ENCODE measurements at regions not wholly inside any gene's neighbourhood (a gene's known extent, or its start where the extent isn't known, plus 50 kb on each side); places are given as distances from the start of the nearest gene placed in this dataset.

GRCh38 chr3:137246491-137246890, 288.7 kb downstream of the IL20RB start:
- ATAC-seq = no peak
- Histone ChIP-seq H3K27ac (no peak overlapping the region), H3K9me3 (peaks cover 0 to 16% of the 10 kb centered on the region in 2 donors), H3K36me3 (no peaks in the 10 kb centered on the region), H3K27me3 (no peaks in the 10 kb centered on the region), H3K4me3 (no peak overlapping the region), H3K4me1 (no peaks in the 10 kb centered on the region)
- intact Hi-C loops (cut with DNase I) = no loop called here
- DNase-seq = no peak
- TF ChIP-seq CTCF (IDR thresholded peaks at IDR 0.05) = no peak

GRCh38 chr3:137249311-137249940, 291.6 kb downstream of the IL20RB start:
- Histone ChIP-seq H3K4me1 (no peaks in the 10 kb centered on the region), H3K4me3 (no peak overlapping the region), H3K27me3 (no peaks in the 10 kb centered on the region), H3K36me3 (no peaks in the 10 kb centered on the region), H3K27ac (no peak overlapping the region), H3K9me3 (peaks cover 0 to 30% of the 10 kb centered on the region in 2 donors)
- intact Hi-C loops (cut with DNase I) = no loop called here
- no peak for ATAC-seq
- no peak for TF ChIP-seq CTCF (IDR thresholded peaks at IDR 0.05)
- DNase-seq = no peak

GRCh38 chr3:137259089-137259488, 301.3 kb downstream of the IL20RB start:
- no peak overlapping the region for H3K4me3 ChIP-seq
- no peaks in the 10 kb centered on the region for H3K36me3 ChIP-seq
- H3K4me1 ChIP-seq = no peaks in the 10 kb centered on the region
- intact Hi-C loops (cut with DNase I) = no loop called here
- no peaks in the 10 kb centered on the region for H3K27me3 ChIP-seq
- DNase-seq (no peak), ATAC-seq (no peak)
- peaks cover 0 to 5% of the 10 kb centered on the region in 2 donors for H3K9me3 ChIP-seq
- H3K27ac ChIP-seq = no peak overlapping the region
- TF ChIP-seq CTCF (IDR thresholded peaks at IDR 0.05) = no peak

- DNase-seq (no peak), ATAC-seq (no peak)
- H3K9me3 ChIP-seq = no peaks in the 10 kb centered on the region
- H3K27me3 ChIP-seq = no peaks in the 10 kb centered on the region
- H3K27ac ChIP-seq = no peak overlapping the region
- TF ChIP-seq CTCF (IDR thresholded peaks at IDR 0.05) = no peak
- intact Hi-C loops (cut with DNase I) = no loop called here
- H3K4me3 ChIP-seq = no peak overlapping the region
- H3K36me3 ChIP-seq = no peaks in the 10 kb centered on the region
- no peaks in the 10 kb centered on the region for H3K4me1 ChIP-seq
These were observed 301.9 kb downstream of the IL20RB start for GRCh38 chr3:137259701-137260100.

- TF ChIP-seq CTCF (IDR thresholded peaks at IDR 0.05) = no peak
- DNase-seq = peak in 2 of 4 donors; percentile 3 to 16
- ATAC-seq = no peak
- H3K4me1 ChIP-seq = no peaks in the 10 kb centered on the region
- H3K27me3 ChIP-seq = peaks cover 0 to 5% of the 10 kb centered on the region in 2 donors
- H3K4me3 ChIP-seq = no peak overlapping the region
- intact Hi-C loops (cut with DNase I) = no loop called here
- H3K9me3 ChIP-seq = no peaks in the 10 kb centered on the region
- no peak overlapping the region for H3K27ac ChIP-seq
- H3K36me3 ChIP-seq = no peaks in the 10 kb centered on the region
These were observed 306.5 kb downstream of the IL20RB start for GRCh38 chr3:137264071-137264820.
